ENCODE measurements at regions not wholly inside any gene's neighbourhood (a gene's known extent, or its start where the extent isn't known, plus 50 kb on each side); places are given as distances from the start of the nearest gene placed in this dataset.

- no peak for TF ChIP-seq CTCF (IDR thresholded peaks at IDR 0.05; ENCODE audit: low read depth, low read length)
- no peak for TF ChIP-seq MAX (IDR thresholded peaks at IDR 0.05; ENCODE audit: low read depth, low read length)
These were observed 92.3 kb upstream of the SHOX start for GRCh38 chrX:538311-538710.
